ENCODE measurements at regions not wholly inside any gene's neighbourhood (a gene's known extent, or its start where the extent isn't known, plus 50 kb on each side); places are given as distances from the start of the nearest gene placed in this dataset.

DNA sequence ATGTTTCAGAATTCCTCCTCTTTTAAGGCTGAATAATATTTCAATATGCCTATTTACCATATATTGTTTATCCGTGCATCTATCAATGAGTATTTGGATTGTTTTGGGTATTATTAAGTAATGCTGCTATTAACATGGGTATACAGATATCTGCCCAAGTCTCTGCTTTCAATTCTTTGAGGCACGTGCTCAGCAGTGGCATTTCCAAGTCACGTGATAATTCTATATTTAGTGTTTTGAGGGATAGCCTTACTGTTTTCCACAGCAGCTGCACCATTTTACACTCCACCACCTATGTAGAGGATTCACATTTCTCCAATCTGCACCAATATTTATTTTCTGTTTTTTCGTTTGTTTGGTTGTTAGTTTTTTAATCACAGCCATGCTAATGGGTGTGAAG lies 636.8 kb upstream of the ANKRD30A start:
- Histone ChIP-seq H3K36me3 (replicated peaks in 1 of 2; ENCODE audit: control extremely low read depth in 1 of 2, control insufficient read depth in 1 of 2, extremely low read depth in 1 of 2, insufficient read depth in 2 of 2, low read length in 1 of 2) (no peaks in the 10 kb centered on the region), H3K4me3 (ENCODE audit: control extremely low read depth in 1 of 5, extremely low read depth in 1 of 5, insufficient read depth in 1 of 5, low read depth in 2 of 5, low read length in 4 of 5) (no peak overlapping the region), H3K4me1 (ENCODE audit: control insufficient read depth in 2 of 2, insufficient read depth in 2 of 2, low read length in 2 of 2) (no peaks in the 10 kb centered on the region), H3K4me2 (replicated peaks; ENCODE audit: low read depth, low read length, poor library complexity, severe bottlenecking) (no peak overlapping the region), H3K27me3 (replicated peaks in 1 of 4; ENCODE audit: control extremely low read depth in 1 of 4, control insufficient read depth in 3 of 4, insufficient read depth in 4 of 4, low read length in 3 of 4) (no peaks in the 10 kb centered on the region), H3K79me2 (ENCODE audit: control insufficient read depth, insufficient read depth, low read length) (no peaks in the 10 kb centered on the region), H3K9me3 (ENCODE audit: control extremely low read depth in 1 of 3, control insufficient read depth in 2 of 3, insufficient read depth in 1 of 3, low read length in 2 of 3) (no peaks in the 10 kb centered on the region), H4K20me1 (ENCODE audit: control insufficient read depth, insufficient read depth, low read length, poor library complexity, severe bottlenecking) (no peaks in the 10 kb centered on the region), H2AFZ (ENCODE audit: insufficient read depth, low read depth, low read length, poor library complexity, severe bottlenecking) (no peak overlapping the region), H3K9ac (ENCODE audit: low read length) (no peak overlapping the region), H3K27ac (ENCODE audit: low read length in 2 of 2) (no peak overlapping the region)
- TF ChIP-seq EZH2 (IDR thresholded peaks at IDR 0.05; ENCODE audit: borderline replicate concordance, insufficient read depth, low read depth, low read length, poor library complexity, severe bottlenecking), result no peak
- TF ChIP-seq, protein P1, sequence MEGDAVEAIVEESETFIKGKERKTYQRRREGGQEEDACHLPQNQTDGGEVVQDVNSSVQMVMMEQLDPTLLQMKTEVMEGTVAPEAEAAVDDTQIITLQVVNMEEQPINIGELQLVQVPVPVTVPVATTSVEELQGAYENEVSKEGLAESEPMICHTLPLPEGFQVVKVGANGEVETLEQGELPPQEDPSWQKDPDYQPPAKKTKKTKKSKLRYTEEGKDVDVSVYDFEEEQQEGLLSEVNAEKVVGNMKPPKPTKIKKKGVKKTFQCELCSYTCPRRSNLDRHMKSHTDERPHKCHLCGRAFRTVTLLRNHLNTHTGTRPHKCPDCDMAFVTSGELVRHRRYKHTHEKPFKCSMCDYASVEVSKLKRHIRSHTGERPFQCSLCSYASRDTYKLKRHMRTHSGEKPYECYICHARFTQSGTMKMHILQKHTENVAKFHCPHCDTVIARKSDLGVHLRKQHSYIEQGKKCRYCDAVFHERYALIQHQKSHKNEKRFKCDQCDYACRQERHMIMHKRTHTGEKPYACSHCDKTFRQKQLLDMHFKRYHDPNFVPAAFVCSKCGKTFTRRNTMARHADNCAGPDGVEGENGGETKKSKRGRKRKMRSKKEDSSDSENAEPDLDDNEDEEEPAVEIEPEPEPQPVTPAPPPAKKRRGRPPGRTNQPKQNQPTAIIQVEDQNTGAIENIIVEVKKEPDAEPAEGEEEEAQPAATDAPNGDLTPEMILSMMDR (IDR thresholded peaks at IDR 0.05), result no peak
- DNase-seq, result no peak
- Mint-ChIP-seq H3K9me3 (ENCODE audit: insufficient read depth) (no peaks in the 10 kb centered on the region), H3K27ac (no peak overlapping the region), H3K27me3 (peaks cover 4% of the 10 kb centered on the region), H3K4me1 (no peaks in the 10 kb centered on the region), H3K4me3 (no peak overlapping the region)
- no peak for ATAC-seq (ENCODE audit: low read depth)
- POLR2A ChIA-PET, result no interaction called here
- intact Hi-C loops (cut with micrococcal nuclease), result no loop called here
- CTCF ChIA-PET, result no interaction called here
- no CpG with 5 or more reads among the region's 4 CpGs for WGBS (ENCODE audit: insufficient coverage)

DNA sequence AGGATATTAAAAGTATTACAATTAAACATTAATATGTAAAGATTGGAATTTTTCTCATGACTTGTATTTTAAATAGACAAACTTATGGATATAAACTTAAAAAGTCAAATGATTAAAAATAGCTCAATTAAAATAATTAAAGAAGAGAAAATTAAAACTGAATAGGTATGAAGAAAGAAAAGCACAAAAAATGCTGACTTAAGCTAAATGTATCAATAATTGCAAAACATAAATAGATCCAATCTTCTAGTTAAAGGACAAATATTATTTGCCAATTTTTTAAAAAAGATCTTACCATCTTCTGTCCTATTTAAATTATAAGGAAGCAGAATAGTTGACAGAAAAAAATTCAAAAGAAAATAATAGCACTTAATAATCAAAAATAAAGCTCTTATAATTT lies 646.3 kb upstream of the ANKRD30A start:
- intact Hi-C loops (cut with micrococcal nuclease), result no loop called here
- Histone ChIP-seq H3K9ac (ENCODE audit: low read length) (no peak overlapping the region), H3K4me2 (replicated peaks; ENCODE audit: low read depth, low read length, poor library complexity, severe bottlenecking) (no peak overlapping the region), H3K27ac (ENCODE audit: low read length in 2 of 2) (no peak overlapping the region), H3K4me3 (ENCODE audit: control extremely low read depth in 1 of 5, extremely low read depth in 1 of 5, insufficient read depth in 1 of 5, low read depth in 2 of 5, low read length in 4 of 5) (no peak overlapping the region), H3K4me1 (ENCODE audit: control insufficient read depth in 2 of 2, insufficient read depth in 2 of 2, low read length in 2 of 2) (no peaks in the 10 kb centered on the region), H4K20me1 (ENCODE audit: control insufficient read depth, insufficient read depth, low read length, poor library complexity, severe bottlenecking) (no peaks in the 10 kb centered on the region), H3K27me3 (replicated peaks in 1 of 4; ENCODE audit: control extremely low read depth in 1 of 4, control insufficient read depth in 3 of 4, insufficient read depth in 4 of 4, low read length in 3 of 4) (no peaks in the 10 kb centered on the region), H3K36me3 (replicated peaks in 1 of 2; ENCODE audit: control extremely low read depth in 1 of 2, control insufficient read depth in 1 of 2, extremely low read depth in 1 of 2, insufficient read depth in 2 of 2, low read length in 1 of 2) (no peaks in the 10 kb centered on the region), H2AFZ (ENCODE audit: insufficient read depth, low read depth, low read length, poor library complexity, severe bottlenecking) (no peak overlapping the region), H3K79me2 (ENCODE audit: control insufficient read depth, insufficient read depth, low read length) (no peaks in the 10 kb centered on the region), H3K9me3 (ENCODE audit: control extremely low read depth in 1 of 3, control insufficient read depth in 2 of 3, insufficient read depth in 1 of 3, low read length in 2 of 3) (peaks cover 0 to 8% (median 0%) of the 10 kb centered on the region in 3 donors)
- Mint-ChIP-seq H3K9me3 (ENCODE audit: insufficient read depth) (no peaks in the 10 kb centered on the region), H3K4me1 (no peaks in the 10 kb centered on the region), H3K27me3 (no peaks in the 10 kb centered on the region), H3K4me3 (no peak overlapping the region), H3K27ac (no peak overlapping the region)
- no peak for TF ChIP-seq EZH2 (IDR thresholded peaks at IDR 0.05; ENCODE audit: borderline replicate concordance, insufficient read depth, low read depth, low read length, poor library complexity, severe bottlenecking)
- TF ChIP-seq, protein P1 (IDR thresholded peaks at IDR 0.05), result no peak
- ChIA-PET CTCF (no interaction called here), POLR2A (no interaction called here)
- no peak for ATAC-seq (ENCODE audit: low read depth)
- DNase-seq, result no peak

Data from B cell (primary cell).